Ureter (tissue), 1 donor: ENCODE measurements at regions not wholly inside any gene's neighbourhood (a gene's known extent, or its start where the extent isn't known, plus 50 kb on each side); places are given as distances from the start of the nearest gene placed in this dataset.

Source experiments
- DNase-seq: peaks from one replicate; pipeline ENCODE4 v3.0.0-alpha.2; 2020; ENCODE audit warnings: low spot score
- donor health status: DM: yes; HTN: yes; CAD: no.

DNA sequence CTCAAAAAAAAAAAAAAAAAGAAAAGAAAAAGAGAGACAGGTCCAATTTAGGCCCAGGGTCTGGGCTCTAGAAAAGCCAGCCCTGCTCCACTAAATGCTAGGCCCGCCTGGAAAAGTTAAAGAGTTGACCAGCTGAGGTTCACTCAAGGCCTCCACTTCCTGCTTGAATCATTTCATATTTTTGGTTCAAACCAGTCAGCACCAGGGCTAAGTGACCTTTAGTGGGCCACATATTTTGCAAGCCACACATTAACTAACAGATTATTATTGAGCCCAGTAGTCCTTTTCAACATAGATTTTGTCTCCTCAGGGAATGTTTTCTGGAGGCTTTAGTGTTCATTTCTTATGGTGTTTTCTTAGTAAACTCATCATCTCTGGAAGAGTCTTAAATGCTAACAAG lies 156.6 kb downstream of the TLR4 start:
- no peak for DNase-seq

DNA sequence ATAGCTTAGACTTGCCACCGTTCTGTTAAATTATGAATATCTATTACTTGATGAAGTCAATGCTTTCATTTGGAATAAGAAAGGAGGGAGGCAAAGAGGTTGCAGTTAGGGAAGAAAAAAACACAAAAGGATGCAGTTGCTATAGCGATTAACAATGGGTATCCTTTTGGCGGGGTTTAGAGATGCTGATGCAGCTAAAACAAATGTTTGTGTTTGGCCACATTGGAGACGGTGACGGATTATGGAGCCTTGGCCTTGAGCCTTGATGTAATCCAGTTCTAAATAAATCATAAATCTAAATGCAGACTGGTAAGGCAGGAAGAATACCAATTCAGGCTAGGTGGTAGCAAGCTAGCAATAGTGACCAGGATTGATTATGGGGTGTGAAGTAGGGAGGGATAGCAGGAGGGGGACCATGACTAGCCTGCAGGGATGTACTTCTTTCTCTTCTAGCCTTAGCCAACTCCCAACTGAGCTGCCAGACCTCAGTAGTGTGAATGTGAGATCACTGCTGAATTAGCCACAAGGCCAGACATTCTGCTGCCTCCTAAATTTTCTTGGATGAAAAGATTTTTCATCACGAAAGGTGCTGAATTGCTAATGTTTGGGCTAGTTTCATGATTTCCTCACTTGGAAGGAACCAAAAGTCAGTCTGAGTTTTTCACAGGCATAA lies 160.3 kb downstream of the TLR4 start:
- no peak for DNase-seq

DNA sequence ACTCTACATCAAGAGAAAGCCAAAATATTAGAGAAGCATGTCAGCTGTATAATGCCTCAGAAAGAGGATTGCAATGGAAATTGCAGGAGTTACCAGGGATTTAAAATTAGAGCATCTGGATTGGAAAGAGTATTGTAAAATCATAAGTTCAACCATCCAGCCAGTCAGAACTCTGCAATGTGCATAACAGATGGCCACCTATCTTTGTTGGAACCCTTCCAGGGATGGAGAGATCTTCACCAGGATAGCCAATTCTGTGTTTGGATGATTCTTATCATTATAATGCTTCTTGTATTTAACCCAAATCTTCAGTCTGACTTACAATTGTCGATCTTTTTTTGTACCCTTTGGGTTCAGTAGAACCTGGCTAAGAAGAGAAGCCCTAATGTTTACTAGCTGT lies 164.4 kb downstream of the TLR4 start:
- no peak for DNase-seq

DNA sequence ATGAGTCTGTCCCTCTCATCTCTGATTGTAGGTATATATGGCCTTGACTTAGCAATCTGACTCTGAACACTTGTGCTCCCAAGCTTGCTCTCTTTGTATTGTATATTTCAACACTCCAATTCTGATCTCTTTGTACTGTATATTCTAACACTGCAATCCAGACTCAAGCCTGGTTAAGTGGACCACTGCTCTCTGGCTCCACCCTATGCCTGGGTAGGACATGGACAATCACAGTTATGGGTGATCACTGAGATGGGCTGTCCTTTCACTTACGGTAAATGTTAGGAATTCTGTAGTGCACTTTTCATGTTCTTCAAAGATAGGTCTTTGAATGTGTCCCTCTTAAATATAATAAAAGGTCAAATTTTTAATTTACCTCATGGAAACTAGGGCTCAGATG lies 165.1 kb downstream of the TLR4 start:
- no peak for DNase-seq

DNA sequence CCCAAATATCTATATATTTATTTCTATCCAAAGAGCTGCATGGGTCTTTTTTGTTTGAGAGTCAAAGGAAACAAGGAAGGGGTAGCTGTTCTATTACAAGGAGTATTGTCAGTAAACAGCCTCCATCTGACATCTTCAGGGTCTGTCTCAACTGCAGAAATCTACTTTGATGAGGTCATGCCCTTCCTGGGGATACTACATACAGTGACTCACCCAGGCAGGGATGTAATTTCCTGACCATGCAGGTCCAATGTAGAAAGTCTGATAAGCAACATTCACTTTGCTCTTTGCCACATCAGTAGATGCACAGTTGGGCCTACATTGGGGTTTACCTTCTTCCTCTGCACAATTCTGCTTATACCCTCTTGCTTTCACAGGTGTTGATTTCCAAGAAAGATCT lies 165.5 kb downstream of the TLR4 start:
- DNase-seq: no peak

DNA sequence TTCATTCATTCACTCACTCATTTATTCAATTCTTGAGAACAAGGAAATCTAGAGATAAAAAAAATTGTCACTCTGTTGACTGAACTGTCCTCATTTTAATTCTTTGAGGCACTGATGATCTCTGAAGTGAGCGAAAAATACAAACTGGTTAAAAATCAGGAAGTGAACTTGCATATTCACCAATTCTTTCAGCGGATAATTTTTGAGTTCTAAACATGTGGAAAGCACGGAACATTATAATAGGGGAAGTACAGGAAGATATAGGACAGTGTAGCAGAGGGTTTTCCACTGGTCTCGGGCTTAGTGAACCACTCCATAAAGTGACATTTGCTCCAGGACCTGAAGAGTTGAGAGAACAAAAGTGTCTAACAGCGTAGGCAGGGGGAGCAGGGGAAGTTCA lies 169.5 kb downstream of the TLR4 start:
- no peak for DNase-seq

DNA sequence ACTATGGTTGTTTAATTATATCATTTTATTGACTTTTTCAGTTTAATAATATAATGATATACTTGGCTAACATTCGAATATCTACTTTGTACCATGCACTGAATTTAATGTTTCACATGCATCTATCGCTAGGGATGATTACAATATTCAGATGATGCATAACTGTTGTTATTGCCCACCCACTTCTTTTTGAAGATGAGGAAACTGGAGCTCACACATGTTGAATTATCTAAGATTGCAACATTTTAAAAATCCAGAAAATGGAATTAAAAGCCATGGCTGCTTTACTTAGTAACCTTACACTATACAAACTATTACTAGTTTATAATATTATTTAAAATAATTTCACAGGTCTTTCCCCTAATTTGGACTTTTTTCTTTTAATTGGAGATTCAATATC lies 171.7 kb downstream of the TLR4 start:
- no peak for DNase-seq

DNA sequence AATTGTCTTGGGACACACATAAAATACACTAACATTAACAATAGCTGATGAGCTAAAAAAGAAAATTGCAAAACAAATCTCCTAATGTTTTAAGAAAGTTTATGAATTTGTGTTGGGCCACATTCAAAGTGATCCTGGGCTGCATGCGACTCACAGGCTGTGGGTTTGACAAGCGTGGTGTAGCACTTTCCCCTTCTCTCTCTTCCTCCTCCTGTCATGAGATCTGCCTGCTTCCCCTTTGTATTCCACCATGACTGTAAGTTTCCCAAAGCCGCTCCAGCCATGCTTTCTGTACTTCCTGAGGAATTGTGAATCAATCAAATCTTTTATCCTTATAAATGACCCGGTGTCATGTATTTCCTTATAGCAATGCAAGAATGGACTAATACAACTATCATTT lies 178.0 kb downstream of the TLR4 start:
- DNase-seq: no peak

DNA sequence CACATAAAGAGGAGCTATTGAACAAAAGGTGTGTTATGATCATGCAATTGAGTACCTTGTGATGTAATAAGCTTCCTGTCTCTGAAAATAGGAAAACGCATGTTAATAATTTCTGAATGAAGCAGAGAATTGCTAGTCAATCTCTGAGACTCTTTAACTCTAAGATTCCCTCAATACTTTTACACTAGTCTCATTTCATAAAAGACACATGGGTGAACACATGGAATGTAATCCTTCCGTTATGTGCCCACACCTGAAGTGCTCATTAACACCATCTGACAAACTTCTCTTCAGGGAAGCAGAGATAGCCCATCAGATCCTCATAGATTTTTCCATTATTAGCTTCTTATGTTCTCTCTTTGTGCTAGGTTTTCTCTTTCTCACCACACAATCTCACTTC lies 182.4 kb downstream of the TLR4 start:
- no peak for DNase-seq

DNA sequence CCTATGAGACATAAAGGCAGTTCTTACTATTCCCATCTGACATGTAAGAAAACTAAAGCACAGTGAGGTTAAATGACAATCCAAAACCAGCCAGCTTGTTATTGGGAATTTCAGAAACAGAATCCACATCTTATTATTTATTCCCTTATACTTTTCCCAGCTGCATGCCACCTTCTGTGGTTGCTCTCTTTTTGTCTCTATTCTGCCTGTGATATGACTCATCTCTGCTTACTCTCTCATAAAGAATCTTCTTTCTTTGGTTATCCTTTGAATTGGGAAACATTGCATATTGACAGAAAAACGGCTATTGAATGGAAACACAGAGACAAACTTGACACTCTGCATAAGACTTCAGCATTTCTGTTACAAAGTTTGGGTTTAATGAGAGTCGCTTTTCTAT lies 183.2 kb downstream of the TLR4 start:
- no peak for DNase-seq

DNA sequence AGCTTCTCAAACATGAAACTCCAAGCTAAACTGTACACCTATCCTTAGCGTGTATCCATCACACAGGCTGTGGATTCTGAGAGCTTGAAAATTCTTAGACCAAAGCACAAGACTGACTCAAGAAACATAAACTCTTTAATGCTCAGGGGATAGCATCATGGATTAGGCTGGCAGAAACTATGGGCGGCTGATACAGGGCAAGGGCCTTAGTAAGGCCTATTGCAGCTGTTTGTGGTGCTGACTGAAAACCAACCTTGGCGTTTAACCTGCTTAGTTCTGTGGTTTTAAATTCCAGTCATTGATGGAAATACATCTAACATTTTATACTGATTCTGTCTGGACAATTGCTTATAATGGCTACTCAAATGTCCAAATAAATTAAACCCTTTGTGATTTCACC lies 183.7 kb downstream of the TLR4 start:
- no peak for DNase-seq

DNA sequence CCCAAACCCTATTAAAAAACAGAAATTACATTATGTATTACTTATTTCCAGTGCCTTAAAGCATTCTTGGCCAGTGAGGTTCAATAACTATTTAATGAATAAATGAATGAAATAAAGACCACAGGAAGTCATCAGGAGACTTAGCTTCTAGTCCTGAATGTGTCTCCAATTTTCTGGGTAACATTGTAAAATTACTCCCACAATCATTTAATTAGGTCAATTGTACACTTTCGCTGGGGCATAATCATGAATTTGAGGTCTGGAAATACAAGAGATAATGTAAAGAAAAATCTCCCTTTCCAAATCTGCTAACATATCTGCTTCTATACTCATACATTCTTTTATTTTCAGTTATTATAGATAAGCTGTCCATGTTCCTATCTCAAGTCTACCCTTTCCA lies 199.2 kb downstream of the TLR4 start:
- DNase-seq: no peak

DNA sequence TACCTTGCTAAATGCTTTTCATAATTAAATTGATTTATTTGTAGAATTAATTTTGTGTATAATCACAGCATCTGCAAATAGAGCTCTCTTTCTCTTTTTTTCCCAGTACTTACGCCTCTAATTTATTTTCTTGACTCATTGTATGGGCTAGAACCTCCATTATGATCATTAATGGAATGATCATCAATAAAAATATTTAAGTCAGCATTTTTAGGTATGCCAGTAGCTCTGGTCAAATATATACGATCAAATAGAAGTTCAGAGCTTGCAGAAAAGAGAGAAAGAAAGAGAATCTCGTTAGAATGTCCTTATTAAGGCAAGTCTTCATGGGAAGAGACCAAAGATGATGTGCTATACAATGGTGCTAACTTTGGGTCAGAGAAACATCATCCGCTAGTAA lies 202.6 kb downstream of the TLR4 start:
- DNase-seq: no peak

DNA sequence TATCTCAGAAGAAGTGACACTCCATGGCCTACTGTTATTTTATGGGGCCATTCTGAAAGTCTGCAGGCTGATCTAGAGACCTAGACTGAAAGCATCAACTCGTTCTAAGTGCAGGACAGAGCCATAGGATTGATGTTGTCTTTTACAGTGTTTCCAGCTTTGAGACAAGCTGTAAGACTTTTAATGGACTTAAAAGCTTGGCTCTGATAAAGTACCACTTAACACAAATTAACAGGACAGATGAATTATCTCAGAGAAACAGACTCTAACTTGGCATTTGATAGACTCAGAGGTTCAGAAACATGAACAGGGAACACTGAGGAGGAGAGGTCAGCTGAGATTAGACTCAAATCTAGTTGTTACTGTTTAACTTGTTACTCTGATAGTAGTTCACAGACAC lies 203.2 kb downstream of the TLR4 start:
- DNase-seq: no peak

DNA sequence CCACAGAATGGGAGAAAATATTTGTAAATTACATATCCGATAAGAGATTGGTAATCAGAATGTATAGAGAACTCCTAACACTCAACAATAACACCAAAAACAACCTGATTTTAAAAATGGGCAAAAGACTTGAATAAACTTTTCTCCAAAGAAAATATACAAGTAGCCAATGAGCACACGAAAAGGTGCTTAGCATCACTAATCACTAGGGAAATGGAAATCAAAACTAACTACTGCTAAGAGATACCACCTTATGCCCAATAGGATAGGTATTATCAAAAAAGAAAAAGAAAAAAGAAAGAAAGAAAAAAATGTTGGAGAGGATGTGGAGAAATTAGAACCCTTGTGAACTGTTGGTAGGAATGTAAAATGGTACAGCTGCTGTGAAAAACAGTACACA lies 212.1 kb downstream of the TLR4 start:
- DNase-seq: no peak

DNA sequence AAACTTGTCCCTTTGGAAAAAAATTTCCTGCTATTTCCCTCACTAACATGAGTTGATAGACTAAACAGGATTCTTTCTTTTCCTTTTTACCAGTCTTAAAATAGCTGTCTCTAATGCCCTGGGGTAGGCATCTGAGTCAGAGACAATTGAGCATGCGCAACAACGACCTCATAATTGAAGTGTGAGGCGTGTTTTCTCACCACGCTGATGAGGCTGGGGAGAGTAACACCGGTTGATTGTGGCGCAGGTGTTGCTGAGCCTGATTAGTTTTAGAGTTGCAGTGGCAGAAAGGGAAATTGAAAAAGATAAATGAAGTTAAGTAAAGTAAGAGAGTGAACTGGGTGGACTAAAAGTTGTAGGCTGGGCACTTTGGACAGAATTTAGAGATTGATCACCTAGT lies 213.7 kb downstream of the TLR4 start:
- DNase-seq: no peak

DNA sequence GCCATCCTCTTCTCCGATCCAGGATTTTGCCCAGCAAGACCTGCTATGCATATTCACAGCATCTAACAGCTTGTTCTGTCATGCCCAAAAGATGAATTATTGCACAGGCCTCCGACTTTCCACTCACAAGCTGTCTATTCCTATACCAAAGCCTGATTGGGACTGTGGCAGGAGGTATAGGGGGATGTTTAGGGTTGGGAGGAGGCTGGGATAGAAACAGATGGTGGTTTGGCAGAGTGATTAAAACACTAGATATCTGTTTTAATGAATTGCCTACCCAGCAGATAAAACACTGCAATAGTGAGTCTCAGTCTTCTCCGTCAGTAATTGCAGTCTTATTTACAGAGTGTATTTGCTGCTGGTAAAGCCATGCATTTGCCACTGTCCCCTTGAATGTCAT lies 215.3 kb downstream of the TLR4 start:
- DNase-seq: no peak

DNA sequence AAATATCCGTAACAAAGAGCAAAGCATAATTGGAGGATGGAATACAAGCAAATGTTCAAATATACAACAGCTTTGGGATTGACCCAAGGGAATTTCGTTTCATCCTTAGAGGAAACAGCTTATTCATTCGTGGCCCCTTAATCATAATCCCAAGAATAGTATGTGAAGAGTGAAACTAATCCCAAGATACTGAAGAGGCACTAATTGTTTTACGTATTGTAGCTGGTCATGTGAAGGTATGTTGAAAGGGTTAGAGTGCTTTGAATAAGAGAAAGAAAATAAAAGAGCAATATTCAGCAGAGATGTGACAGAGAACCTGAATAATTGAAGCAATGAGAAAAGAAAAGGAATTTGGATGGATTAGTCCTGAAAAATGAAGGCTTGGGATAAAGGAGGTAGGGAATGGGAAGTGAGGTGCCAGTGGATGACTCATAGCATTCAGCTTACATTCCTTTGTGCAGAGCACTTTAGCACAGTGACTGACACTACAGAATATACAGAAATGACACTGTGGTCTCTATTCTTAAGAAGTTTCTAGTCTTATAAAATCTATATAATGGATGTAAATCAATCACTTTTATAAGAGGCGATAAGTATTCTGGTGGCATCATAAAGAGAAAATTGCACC lies 221.9 kb downstream of the TLR4 start:
- no peak for DNase-seq

DNA sequence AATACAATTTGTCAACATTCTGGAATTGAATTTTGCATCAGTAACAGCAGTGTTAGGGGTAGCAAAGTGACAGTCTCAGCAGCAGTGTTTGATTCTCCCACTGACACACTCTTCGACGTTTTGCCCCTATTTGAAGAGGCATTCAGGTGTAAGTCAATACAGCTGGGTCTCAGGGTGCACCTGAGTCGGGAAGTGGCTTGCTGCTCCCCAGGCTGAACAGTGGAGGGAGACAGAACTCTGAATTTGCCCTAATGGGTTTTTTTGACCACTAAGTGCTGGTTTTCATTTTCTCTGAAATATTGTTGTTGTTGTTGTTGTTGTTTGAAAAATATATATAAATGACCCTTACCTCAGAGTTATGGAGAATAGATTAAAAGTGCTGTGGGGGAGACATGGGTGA lies 223.2 kb downstream of the TLR4 start:
- DNase-seq: no peak

DNA sequence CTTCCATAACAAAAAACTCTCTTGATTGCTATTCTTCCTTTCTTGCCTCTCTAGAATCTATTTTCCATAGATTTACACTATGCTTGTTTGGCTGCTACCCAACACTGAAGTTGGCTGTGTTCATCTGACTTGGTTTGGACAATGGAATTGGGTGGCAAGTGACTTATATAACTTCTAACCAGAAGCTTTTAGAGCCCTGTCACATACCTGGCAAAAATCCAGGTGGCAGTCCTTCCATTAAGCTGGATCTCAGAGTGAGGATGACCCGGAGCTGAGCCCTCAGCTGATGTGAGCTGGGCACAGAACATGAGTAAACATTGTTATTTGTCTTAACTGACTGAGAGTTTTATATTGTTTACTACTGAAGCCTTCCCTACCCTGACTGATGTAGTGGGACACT lies 225.7 kb downstream of the TLR4 start:
- no peak for DNase-seq

DNA sequence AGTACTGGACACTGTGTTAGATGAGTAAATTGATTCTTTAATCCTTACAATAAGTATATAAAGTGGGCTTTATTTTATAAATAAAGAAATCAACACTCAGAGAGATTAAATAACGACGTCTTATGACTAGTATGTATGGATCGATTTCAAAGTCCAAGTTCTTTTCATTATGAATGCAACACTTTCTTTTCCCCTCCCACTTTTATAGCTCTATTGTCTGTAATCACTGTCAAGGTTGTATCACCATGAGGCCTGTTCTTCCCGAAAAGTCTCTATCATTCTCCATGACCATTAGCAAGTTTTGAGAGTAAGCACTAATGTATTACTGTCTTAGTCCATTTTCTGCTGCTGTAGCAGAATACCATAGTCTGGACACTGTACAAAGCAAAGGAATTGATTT lies 228.4 kb downstream of the TLR4 start:
- DNase-seq: no peak

DNA sequence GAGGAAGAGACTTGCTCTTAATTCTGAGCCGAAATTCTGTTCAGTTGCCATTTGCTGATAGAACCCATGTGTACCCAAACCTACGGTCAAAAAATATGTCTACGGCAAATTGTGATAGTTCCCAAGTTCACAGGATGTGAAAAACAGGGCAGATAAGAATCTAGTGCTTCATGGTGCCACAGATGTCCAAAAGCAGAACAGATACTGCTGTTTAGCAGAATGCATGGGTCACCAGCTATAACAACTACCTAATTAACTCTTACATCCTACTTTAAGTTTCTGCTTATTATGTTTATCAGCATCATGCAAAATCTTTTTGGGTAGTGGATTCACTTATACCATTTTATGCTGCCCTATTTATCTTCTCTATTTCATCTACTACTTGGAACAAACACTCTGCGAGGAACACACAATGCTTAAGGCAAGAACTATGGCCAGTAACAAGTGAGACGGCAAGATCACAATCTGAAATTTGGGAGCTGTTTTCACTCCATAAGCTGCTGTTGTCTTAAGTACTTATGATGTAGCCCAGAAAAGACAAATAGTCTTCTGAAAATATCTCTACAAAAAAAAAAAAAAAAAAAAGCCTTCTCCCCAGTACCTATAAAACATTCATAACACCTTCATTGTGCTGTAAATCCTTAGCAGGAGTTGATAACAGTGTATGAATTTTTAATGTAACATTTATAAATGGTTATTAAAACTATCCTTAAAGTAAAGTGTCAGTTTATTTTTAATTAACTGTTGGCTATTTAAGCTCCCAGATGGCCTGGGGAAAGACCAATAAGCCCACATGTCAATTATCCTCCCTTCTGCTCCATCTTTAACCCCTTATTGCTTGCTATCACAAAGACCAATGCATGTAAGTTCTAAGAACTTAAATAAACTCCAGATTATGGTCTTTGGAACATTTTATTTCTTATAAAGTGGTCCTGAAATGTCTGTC lies 232.3 kb downstream of the TLR4 start:
- no peak for DNase-seq

DNA sequence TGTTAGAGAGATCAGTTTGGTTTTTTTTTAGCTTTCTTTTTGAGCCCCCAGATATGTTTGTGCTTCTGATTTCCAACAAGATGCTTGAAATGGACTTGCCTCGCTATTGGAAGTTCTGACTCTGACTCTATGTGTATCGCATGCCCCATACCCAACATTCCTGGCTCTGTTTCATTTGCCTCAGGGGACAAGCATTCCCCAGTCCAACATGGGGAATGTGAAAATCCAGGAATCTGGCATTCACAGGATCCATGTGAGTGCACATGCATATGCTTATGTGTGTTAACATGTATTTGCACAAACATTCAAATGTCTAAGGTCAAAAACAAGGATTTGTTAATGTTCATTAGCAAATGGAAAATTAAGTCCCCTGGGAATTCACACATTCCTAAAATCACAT lies 233.9 kb downstream of the TLR4 start:
- no peak for DNase-seq
